H7 (cell line): ENCODE measurements at regions not wholly inside any gene's neighbourhood (a gene's known extent, or its start where the extent isn't known, plus 50 kb on each side); places are given as distances from the start of the nearest gene placed in this dataset.

Experiments
- DNase-seq: peaks from one replicate; pipeline ENCODE4 v3.0.0; 2012
- H3K27me3 ChIP-seq: 2 replicates; pipeline ENCODE4 v1.6.0; 2011; ENCODE audit warnings: mild to moderate bottlenecking, low read length; ENCODE audit not compliant: control insufficient read depth, insufficient read depth
- H3K36me3 ChIP-seq: replicated peaks from 2 replicates; pipeline ENCODE4 v1.5.1; 2011; ENCODE audit warnings: low read length; ENCODE audit not compliant: control insufficient read depth, insufficient read depth
- H3K4me3 ChIP-seq: 2 replicates; pipeline ENCODE4 v1.5.1; 2011; ENCODE audit warnings: low read depth, mild to moderate bottlenecking, control low read depth, low read length, moderate library complexity; ENCODE audit not compliant: insufficient read depth

GRCh38 chr16:86988920-86989696 lies 328.1 kb downstream of the C16orf95 start:
- DNase-seq = no peak
- Histone ChIP-seq H3K36me3 (no peaks in the 10 kb centered on the region), H3K27me3 (no peaks in the 10 kb centered on the region), H3K4me3 (no peak overlapping the region)

- DNase-seq = no peak
- Histone ChIP-seq H3K27me3 (no peaks in the 10 kb centered on the region), H3K4me3 (no peak overlapping the region), H3K36me3 (no peaks in the 10 kb centered on the region)
These were observed 326.7 kb downstream of the C16orf95 start for GRCh38 chr16:86990451-86990850.

GRCh38 chr16:86991679-86992078 lies 325.5 kb downstream of the C16orf95 start:
- Histone ChIP-seq H3K36me3 (no peaks in the 10 kb centered on the region), H3K27me3 (no peaks in the 10 kb centered on the region), H3K4me3 (no peak overlapping the region)
- no peak for DNase-seq

GRCh38 chr16:86992587-86992986 lies 324.6 kb downstream of the C16orf95 start:
- no peaks in the 10 kb centered on the region for H3K36me3 ChIP-seq
- no peaks in the 10 kb centered on the region for H3K27me3 ChIP-seq
- no peak overlapping the region for H3K4me3 ChIP-seq
- DNase-seq = no peak

GRCh38 chr16:86993426-86994110 lies 323.6 kb downstream of the C16orf95 start:
- no peaks in the 10 kb centered on the region for H3K36me3 ChIP-seq
- H3K27me3 ChIP-seq = no peaks in the 10 kb centered on the region
- H3K4me3 ChIP-seq = no peak overlapping the region
- no peak for DNase-seq

GRCh38 chr16:86994215-86994614 lies 323.0 kb downstream of the C16orf95 start:
- Histone ChIP-seq H3K36me3 (no peaks in the 10 kb centered on the region), H3K4me3 (no peak overlapping the region), H3K27me3 (no peaks in the 10 kb centered on the region)
- no peak for DNase-seq

- no peak for DNase-seq
- Histone ChIP-seq H3K4me3 (no peak overlapping the region), H3K27me3 (no peaks in the 10 kb centered on the region), H3K36me3 (no peaks in the 10 kb centered on the region)
These were observed 322.5 kb downstream of the C16orf95 start for GRCh38 chr16:86994651-86995171.

GRCh38 chr16:86995456-86995855 lies 321.7 kb downstream of the C16orf95 start:
- no peaks in the 10 kb centered on the region for H3K36me3 ChIP-seq

GRCh38 chr16:86996081-86996480 lies 321.1 kb downstream of the C16orf95 start:
- H3K4me3 ChIP-seq = no peak overlapping the region
- no peaks in the 10 kb centered on the region for H3K36me3 ChIP-seq
- H3K27me3 ChIP-seq = no peaks in the 10 kb centered on the region
- DNase-seq = no peak

More at GRCh38 chr16:86995456-86995855, 321.7 kb downstream of the C16orf95 start:
- no peaks in the 10 kb centered on the region for H3K27me3 ChIP-seq
- no peak for DNase-seq
- no peak overlapping the region for H3K4me3 ChIP-seq

GRCh38 chr16:86997058-86997457 lies 320.1 kb downstream of the C16orf95 start:
- Histone ChIP-seq H3K4me3 (no peak overlapping the region), H3K27me3 (no peaks in the 10 kb centered on the region), H3K36me3 (no peaks in the 10 kb centered on the region)
- DNase-seq = no peak

- H3K27me3 ChIP-seq = no peaks in the 10 kb centered on the region
- H3K4me3 ChIP-seq = no peak overlapping the region
- no peaks in the 10 kb centered on the region for H3K36me3 ChIP-seq
- DNase-seq = no peak
These were observed 318.8 kb downstream of the C16orf95 start for GRCh38 chr16:86998196-86999001.

GRCh38 chr16:87000001-87000400 lies 317.2 kb downstream of the C16orf95 start:
- no peak overlapping the region for H3K4me3 ChIP-seq
- no peaks in the 10 kb centered on the region for H3K36me3 ChIP-seq

GRCh38 chr16:87002717-87003413 lies 314.3 kb downstream of the C16orf95 start:
- no peak overlapping the region for H3K4me3 ChIP-seq
- H3K27me3 ChIP-seq = no peaks in the 10 kb centered on the region
- no peaks in the 10 kb centered on the region for H3K36me3 ChIP-seq
- no peak for DNase-seq

More at GRCh38 chr16:87000001-87000400, 317.2 kb downstream of the C16orf95 start:
- no peaks in the 10 kb centered on the region for H3K27me3 ChIP-seq
- DNase-seq = no peak

GRCh38 chr16:87003414-87003755 lies 313.8 kb downstream of the C16orf95 start:
- no peaks in the 10 kb centered on the region for H3K27me3 ChIP-seq
- H3K4me3 ChIP-seq = no peak overlapping the region
- DNase-seq = no peak
- H3K36me3 ChIP-seq = no peaks in the 10 kb centered on the region
